ENCODE measurements at regions not wholly inside any gene's neighbourhood (a gene's known extent, or its start where the extent isn't known, plus 50 kb on each side); places are given as distances from the start of the nearest gene placed in this dataset.

GRCh38 chr9:16158093-16158492 lies 605.2 kb downstream of the CCDC171 start:
- DNase-seq: no peak

GRCh38 chr9:16161483-16161882 lies 608.6 kb downstream of the CCDC171 start:
- no peak for DNase-seq

- no peak for DNase-seq
Measured at GRCh38 chr9:16170119-16170518, 617.3 kb downstream of the CCDC171 start.

- no peak for DNase-seq
Measured at GRCh38 chr9:16171911-16172310, 619.1 kb downstream of the CCDC171 start.

- DNase-seq: no peak
Measured at GRCh38 chr9:16172796-16173195, 620.0 kb downstream of the CCDC171 start.

GRCh38 chr9:16174915-16175314 lies 622.1 kb downstream of the CCDC171 start:
- DNase-seq: no peak

- DNase-seq: no peak
Measured at GRCh38 chr9:16175461-16175860, 622.6 kb downstream of the CCDC171 start.

- no peak for DNase-seq
Measured at GRCh38 chr9:16178294-16178693, 625.5 kb downstream of the CCDC171 start.

GRCh38 chr9:16179566-16179965 lies 626.7 kb downstream of the CCDC171 start:
- no peak for DNase-seq

- no peak for DNase-seq
Measured at GRCh38 chr9:16180091-16180490, 627.2 kb downstream of the CCDC171 start.

GRCh38 chr9:16180546-16180945 lies 627.7 kb downstream of the CCDC171 start:
- no peak for DNase-seq

- no peak for DNase-seq
Measured at GRCh38 chr9:16181539-16181938, 628.7 kb downstream of the CCDC171 start.

- no peak for DNase-seq
Measured at GRCh38 chr9:16182784-16183183, 629.9 kb downstream of the CCDC171 start.

GRCh38 chr9:16184964-16185646 lies 632.3 kb downstream of the CCDC171 start:
- no peak for DNase-seq

- no peak for DNase-seq
Measured at GRCh38 chr9:16191191-16191590, 638.3 kb downstream of the CCDC171 start.

- DNase-seq: peak; percentile 79
Measured at GRCh38 chr9:16191691-16192402, 639.0 kb downstream of the CCDC171 start.

- DNase-seq: no peak
Measured at GRCh38 chr9:16192403-16193017, 639.7 kb downstream of the CCDC171 start.

- DNase-seq: no peak
Measured at GRCh38 chr9:16193066-16193465, 640.2 kb downstream of the CCDC171 start.

GRCh38 chr9:16196206-16196605 lies 643.4 kb downstream of the CCDC171 start:
- no peak for DNase-seq

- peak; percentile 32 for DNase-seq
Measured at GRCh38 chr9:16197578-16198370, 644.9 kb downstream of the CCDC171 start.

- DNase-seq: no peak
Measured at GRCh38 chr9:16198996-16199395, 646.2 kb downstream of the CCDC171 start.

GRCh38 chr9:16202221-16202620 lies 649.4 kb downstream of the CCDC171 start:
- no peak for DNase-seq

All from NCI-H2227 treated with DMSO at 0.1 percent for 48 hours (cell line).